ENCODE measurements at regions not wholly inside any gene's neighbourhood (a gene's known extent, or its start where the extent isn't known, plus 50 kb on each side); places are given as distances from the start of the nearest gene placed in this dataset.
"Not testable (repeated sequence)": the region's sequence is repeated elsewhere in the genome, so short reads cannot be mapped to it uniquely, and the experiment has no call there.

DNA sequence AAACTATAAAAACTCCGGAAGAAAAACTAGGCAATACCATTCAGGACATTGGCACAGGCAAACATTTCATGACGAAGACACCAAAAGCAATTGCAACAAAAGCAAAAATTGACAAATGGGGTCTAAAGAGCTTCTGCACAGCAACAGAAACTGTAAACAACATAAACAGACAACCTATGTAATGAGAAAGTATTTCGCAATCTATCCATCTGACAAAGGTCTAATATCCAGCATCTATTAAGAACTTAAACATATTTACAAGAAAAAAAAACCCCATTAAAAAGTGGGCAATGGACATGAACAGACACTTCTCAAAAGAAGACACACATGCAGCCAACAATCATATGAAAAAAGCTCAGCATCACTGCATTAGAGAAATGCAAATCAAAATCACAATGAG, 498.6 kb downstream of the HINT1 start:
- DNase-seq = no peak
- no peaks in the 10 kb centered on the region for H3K36me3 Mint-ChIP-seq
- H3K4me1 Mint-ChIP-seq (ENCODE audit: low read depth) = no peaks in the 10 kb centered on the region
- no peak overlapping the region for H3K4me3 Mint-ChIP-seq
- no peak overlapping the region for H3K27ac Mint-ChIP-seq
- intact Hi-C loops (cut with micrococcal nuclease) = no loop called here
- ChIA-PET CTCF (interaction anchor here (0.6 kb wide), 1 partner anchor 1642 kb away, joined by 3 read pairs; no protein-coding TSS in a partner anchor), POLR2A (no interaction called here)
- H3K27me3 Mint-ChIP-seq = peaks cover 6% of the 10 kb centered on the region
- no peaks in the 10 kb centered on the region for H3K9me3 Mint-ChIP-seq

DNA sequence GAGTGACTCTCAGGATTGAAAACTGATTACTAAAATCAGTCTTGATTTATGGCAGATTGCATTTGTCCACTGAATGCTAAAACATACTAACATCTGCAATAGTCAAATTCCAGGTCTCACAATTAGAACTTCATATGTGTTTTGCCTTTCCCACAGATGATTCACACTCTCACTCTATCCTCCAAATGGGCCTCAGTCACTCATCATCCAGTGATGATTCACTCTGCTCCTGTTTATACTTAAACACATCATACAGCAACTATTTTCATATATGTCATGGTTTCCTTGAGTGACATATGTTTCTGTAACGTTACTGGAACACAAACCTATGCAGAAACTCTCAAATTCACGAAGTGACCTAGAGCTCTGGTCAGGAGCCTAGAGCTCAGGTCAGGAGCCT, 512.9 kb downstream of the HINT1 start:
- no peak overlapping the region for H3K27ac Mint-ChIP-seq
- no peak for DNase-seq
- peaks cover 5% of the 10 kb centered on the region for H3K4me1 Mint-ChIP-seq (ENCODE audit: low read depth)
- H3K9me3 Mint-ChIP-seq = no peaks in the 10 kb centered on the region
- POLR2A ChIA-PET = interaction anchor here (0.5 kb wide), 1 partner anchor 365 kb away, joined by 3 read pairs; no protein-coding TSS in a partner anchor
- H3K4me3 Mint-ChIP-seq = no peak overlapping the region
- no peaks in the 10 kb centered on the region for H3K36me3 Mint-ChIP-seq
- peaks cover 7% of the 10 kb centered on the region for H3K27me3 Mint-ChIP-seq
- intact Hi-C loops (cut with micrococcal nuclease) = loop anchor here (1.0 kb wide), 1 partner anchor 445 kb away; no protein-coding TSS in a partner anchor
- CTCF ChIA-PET = no interaction called here

DNA sequence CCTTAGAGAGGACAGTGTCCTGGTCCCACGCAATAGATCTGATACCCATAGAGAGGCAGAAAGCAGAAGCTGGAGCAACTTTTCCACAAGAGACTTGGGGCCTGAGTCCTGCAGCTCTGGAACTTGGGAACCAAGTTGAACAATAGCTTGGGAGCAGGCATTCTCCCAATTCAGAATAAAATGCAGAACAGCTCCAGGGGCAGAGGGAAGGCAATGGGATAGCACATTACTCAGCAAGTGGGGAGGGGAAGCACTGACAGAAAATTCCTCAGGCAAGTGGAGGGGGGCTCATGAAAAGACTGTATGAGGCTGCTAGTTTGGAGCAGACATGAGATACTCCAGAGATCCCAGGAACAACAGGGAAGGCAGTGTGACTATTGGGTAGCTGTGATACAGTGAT, 513.6 kb downstream of the HINT1 start:
- Mint-ChIP-seq H3K36me3 (no peaks in the 10 kb centered on the region), H3K27me3 (peaks cover 8% of the 10 kb centered on the region), H3K4me3 (no peak overlapping the region), H3K9me3 (no peaks in the 10 kb centered on the region), H3K4me1 (ENCODE audit: low read depth) (peaks cover 5% of the 10 kb centered on the region), H3K27ac (no peak overlapping the region)
- no peak for DNase-seq
- intact Hi-C loops (cut with micrococcal nuclease) = no loop called here
- ChIA-PET CTCF (no interaction called here), POLR2A (interaction anchor here (0.5 kb wide), 1 partner anchor 365 kb away, joined by 3 read pairs; no protein-coding TSS in a partner anchor)

DNA sequence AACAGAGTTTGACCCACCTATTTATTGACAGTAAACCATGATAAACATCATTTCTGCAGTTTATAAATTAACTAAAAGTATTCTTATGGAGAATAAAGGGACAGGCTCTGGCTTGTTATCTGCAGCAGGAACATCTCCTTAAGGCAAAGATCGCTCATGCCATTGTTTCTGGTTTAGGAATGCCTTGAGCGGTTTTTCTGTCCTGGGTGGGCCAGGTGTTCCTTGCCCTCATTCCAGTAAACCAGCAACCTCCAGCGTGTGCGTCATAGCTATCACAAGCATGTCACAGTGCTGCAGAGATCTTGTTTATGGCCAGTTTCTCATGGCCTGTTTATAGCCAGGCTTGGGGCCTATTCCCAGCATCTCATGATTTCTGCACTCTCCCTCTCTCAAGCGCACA, 521.7 kb downstream of the HINT1 start:
- Mint-ChIP-seq H3K9me3 (peaks cover 2% of the 10 kb centered on the region), H3K27ac (no peak overlapping the region), H3K4me3 (no peak overlapping the region), H3K27me3 (peaks cover 5% of the 10 kb centered on the region), H3K36me3 (no peaks in the 10 kb centered on the region), H3K4me1 (ENCODE audit: low read depth) (no peaks in the 10 kb centered on the region)
- intact Hi-C loops (cut with micrococcal nuclease) = no loop called here
- ChIA-PET CTCF (no interaction called here), POLR2A (no interaction called here)
- DNase-seq = no peak

DNA sequence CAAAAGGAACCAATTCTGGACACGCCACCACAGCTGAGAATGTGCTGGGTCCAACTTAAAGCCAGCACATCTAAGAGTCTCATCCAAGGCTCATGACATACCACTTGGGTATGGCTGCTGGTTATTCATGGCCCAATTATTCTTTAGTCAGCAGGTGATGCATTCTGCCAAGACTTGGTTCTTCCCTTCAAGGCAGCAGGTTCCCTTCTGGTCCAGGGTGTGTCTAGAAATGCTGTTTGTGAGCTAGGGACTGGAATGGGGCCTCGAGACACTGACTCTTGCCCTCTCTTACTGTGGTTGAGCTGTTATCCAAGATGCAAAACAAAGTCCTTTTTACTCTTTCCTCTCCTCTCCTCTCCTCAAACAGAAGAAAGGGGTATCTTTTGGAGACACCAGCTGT, 522.6 kb downstream of the HINT1 start:
- POLR2A ChIA-PET = no interaction called here
- no peak overlapping the region for H3K27ac Mint-ChIP-seq
- no peak overlapping the region for H3K4me3 Mint-ChIP-seq
- peaks cover 2% of the 10 kb centered on the region for H3K9me3 Mint-ChIP-seq
- H3K4me1 Mint-ChIP-seq (ENCODE audit: low read depth) = no peaks in the 10 kb centered on the region
- no peaks in the 10 kb centered on the region for H3K36me3 Mint-ChIP-seq
- intact Hi-C loops (cut with micrococcal nuclease) = no loop called here
- CTCF ChIA-PET = no interaction called here
- DNase-seq = no peak
- H3K27me3 Mint-ChIP-seq = peaks cover 2% of the 10 kb centered on the region

DNA sequence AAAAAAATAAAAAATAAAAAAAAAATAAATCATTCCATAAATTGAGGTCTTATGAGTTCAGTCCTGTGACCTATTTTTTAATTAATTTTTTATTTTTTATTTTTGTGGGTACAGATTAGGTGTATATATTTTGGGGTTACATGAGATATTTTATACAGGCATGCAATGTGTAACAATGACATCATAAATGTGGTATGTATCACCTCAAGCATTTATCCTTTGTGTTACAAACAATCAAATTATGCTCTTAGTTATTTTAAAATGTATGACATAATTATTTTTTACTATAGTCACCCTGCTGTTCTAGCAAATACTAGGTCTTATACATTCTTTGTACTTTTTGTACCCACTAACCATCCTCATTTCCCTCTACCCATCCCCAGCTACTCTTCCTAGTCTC, 537.9 kb downstream of the HINT1 start:
- H3K27me3 Mint-ChIP-seq = no peaks in the 10 kb centered on the region
- ChIA-PET CTCF (no interaction called here), POLR2A (no interaction called here)
- no peaks in the 10 kb centered on the region for H3K4me1 Mint-ChIP-seq (ENCODE audit: low read depth)
- H3K36me3 Mint-ChIP-seq = no peaks in the 10 kb centered on the region
- no peak overlapping the region for H3K27ac Mint-ChIP-seq
- no peak for DNase-seq
- intact Hi-C loops (cut with micrococcal nuclease) = no loop called here
- no peak overlapping the region for H3K4me3 Mint-ChIP-seq
- peaks cover 8% of the 10 kb centered on the region for H3K9me3 Mint-ChIP-seq

DNA sequence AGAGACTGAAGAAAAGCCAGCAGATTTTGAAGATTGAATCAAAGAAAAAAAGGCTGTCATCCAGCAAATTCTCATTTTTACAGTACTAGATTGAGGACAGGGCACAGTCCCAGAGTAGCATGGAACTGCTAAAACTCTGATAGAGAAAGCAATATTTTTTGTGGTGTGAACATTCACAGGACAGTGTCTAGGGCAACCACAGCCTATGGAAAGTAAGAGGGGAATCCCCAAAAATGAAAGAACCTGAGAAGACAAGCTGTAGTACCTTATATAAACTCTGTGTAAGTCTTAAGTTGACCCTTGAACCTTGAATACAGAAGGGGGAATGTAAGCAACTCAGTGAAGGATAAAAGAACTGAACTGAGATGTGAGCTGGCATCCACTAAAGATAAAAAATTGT, 540.3 kb downstream of the HINT1 start:
- ChIA-PET CTCF (no interaction called here), POLR2A (no interaction called here)
- Mint-ChIP-seq H3K4me3 (no peak overlapping the region), H3K4me1 (ENCODE audit: low read depth) (no peaks in the 10 kb centered on the region), H3K27me3 (no peaks in the 10 kb centered on the region), H3K27ac (no peak overlapping the region), H3K9me3 (peaks cover 2% of the 10 kb centered on the region), H3K36me3 (no peaks in the 10 kb centered on the region)
- DNase-seq = no peak
- intact Hi-C loops (cut with micrococcal nuclease) = no loop called here

DNA sequence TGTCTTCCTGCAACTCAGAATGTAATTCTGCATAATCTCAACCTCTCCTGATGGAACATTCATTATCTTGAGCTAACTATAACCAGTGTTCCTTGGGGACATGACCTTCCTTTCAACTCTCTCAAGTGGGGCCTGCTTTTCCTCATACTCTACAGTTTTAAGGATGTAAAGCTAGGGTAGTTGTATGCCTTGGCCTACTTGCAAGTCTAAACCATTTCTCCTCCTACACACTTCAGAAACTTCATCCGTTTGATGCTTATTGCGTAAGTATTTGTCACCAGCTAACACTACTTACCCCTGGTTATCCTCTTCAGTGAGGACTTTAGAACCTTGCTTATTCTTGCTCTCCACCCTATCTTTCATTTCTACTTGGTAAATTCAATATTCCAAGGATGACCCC, 548.9 kb downstream of the HINT1 start:
- Mint-ChIP-seq H3K4me1 (ENCODE audit: low read depth) (no peaks in the 10 kb centered on the region), H3K4me3 (no peak overlapping the region), H3K27me3 (no peaks in the 10 kb centered on the region), H3K36me3 (no peaks in the 10 kb centered on the region), H3K27ac (no peak overlapping the region), H3K9me3 (peaks cover 4% of the 10 kb centered on the region)
- intact Hi-C loops (cut with micrococcal nuclease) = no loop called here
- CTCF ChIA-PET = no interaction called here
- DNase-seq = no peak
- POLR2A ChIA-PET = no interaction called here

DNA sequence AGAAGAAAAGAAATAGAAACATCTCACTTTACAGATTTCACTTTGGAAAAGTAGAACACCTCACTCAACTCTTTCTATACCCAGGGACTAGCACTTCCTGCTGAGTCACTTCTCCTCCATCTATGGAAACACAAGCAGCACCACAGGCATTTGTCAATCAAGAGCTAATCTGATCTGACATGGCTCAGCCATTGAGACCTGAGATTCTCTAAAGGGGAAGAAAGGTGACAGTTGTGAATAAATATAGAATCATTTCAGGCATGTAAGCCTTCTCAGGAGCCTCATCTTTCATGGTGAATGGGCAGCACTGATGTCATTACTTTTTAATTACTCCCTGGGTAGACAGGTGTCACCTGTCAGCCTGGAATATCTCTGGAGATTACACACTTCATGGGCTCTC, 559.8 kb downstream of the HINT1 start:
- POLR2A ChIA-PET = no interaction called here
- Mint-ChIP-seq H3K27me3 (no peaks in the 10 kb centered on the region), H3K4me3 (no peak overlapping the region), H3K27ac (no peak overlapping the region), H3K4me1 (ENCODE audit: low read depth) (no peaks in the 10 kb centered on the region), H3K36me3 (no peaks in the 10 kb centered on the region), H3K9me3 (no peaks in the 10 kb centered on the region)
- CTCF ChIA-PET = no interaction called here
- no peak for DNase-seq
- intact Hi-C loops (cut with micrococcal nuclease) = no loop called here

DNA sequence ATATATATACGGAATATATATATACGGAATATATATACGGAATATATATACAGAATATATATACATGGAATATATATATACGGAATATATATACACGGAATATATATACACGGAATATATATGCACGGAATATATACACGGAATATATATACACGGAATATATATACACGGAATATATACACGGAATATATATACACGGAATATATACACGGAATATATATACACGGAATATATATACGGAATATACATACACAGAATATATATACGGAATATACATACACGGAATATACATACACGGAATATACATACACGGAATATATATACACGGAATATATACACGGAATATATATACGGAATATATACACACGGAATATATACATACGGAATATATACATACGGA, 568.4 kb downstream of the HINT1 start:
- DNase-seq; H3K27ac Mint-ChIP-seq; H3K4me3 Mint-ChIP-seq; POLR2A ChIA-PET; CTCF ChIA-PET; H3K4me1 Mint-ChIP-seq (ENCODE audit: low read depth); H3K27me3 Mint-ChIP-seq; intact Hi-C loops (cut with micrococcal nuclease); H3K9me3 Mint-ChIP-seq; H3K36me3 Mint-ChIP-seq: not testable (repeated sequence)

DNA sequence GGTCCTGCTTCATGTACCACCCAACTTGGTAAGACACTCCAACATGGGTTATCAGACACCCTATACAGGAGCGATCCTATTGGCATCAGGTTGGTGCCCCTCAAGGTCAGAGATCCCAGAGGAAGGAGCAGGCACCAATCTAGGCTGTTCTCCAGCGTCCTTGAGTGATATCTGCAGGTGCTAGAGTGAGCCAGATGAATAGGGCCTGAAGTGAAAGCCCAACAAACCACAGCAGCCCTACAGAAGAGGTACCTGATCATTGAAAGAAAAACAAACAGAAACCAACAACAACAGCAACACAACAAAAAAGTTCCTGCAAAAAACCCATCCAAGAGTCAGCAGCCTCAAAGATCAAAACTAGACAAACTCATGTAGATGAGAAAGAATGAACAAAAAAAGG, 584.8 kb downstream of the HINT1 start:
- Mint-ChIP-seq H3K4me1 (ENCODE audit: low read depth) (no peaks in the 10 kb centered on the region), H3K36me3 (no peaks in the 10 kb centered on the region), H3K9me3 (no peaks in the 10 kb centered on the region), H3K27me3 (no peaks in the 10 kb centered on the region), H3K4me3 (no peak overlapping the region), H3K27ac (no peak overlapping the region)
- ChIA-PET CTCF (no interaction called here), POLR2A (no interaction called here)
- no peak for DNase-seq
- intact Hi-C loops (cut with micrococcal nuclease) = no loop called here

DNA sequence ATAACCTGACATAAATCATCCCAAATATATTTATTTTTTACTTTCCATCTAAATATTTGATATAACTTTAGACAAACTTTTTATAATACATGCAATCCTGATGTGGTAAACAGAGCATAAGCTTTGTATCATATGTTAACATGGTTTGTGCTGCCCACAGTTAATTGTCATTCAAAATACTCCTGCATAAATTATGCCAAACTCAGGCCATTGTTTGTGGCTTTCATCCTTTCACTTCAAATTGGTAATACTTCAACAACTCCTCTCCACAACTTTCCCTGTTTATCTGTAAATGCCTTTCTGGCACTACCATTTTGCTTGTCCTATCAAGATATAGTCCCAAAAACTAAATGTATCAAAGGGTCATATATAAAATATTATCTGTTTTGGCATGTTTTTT, 586.7 kb downstream of the HINT1 start:
- Mint-ChIP-seq H3K9me3 (no peaks in the 10 kb centered on the region), H3K27ac (no peak overlapping the region), H3K4me3 (no peak overlapping the region), H3K36me3 (no peaks in the 10 kb centered on the region), H3K27me3 (no peaks in the 10 kb centered on the region), H3K4me1 (ENCODE audit: low read depth) (no peaks in the 10 kb centered on the region)
- POLR2A ChIA-PET = no interaction called here
- intact Hi-C loops (cut with micrococcal nuclease) = no loop called here
- CTCF ChIA-PET = no interaction called here
- no peak for DNase-seq

DNA sequence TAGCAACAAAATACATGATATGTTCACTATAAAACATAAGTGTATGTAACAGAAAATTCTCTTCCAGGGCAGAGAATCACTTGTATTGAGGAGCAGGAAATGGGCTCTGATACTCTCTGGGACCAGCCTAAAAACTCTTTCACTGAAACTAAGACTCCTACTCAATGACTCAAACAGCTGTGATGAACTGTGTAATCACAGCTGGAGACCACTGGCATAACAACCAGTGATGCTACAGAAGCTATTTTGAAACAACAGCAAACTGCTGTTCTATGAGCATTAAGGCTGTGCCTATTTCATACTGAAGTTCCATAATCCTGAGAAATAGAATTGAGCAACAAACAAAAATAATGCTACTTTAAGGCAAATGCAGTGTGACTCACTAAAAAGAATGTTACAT, 594.0 kb downstream of the HINT1 start:
- DNase-seq = no peak
- Mint-ChIP-seq H3K4me1 (ENCODE audit: low read depth) (no peaks in the 10 kb centered on the region), H3K4me3 (no peak overlapping the region), H3K27me3 (no peaks in the 10 kb centered on the region), H3K27ac (no peak overlapping the region), H3K9me3 (no peaks in the 10 kb centered on the region), H3K36me3 (no peaks in the 10 kb centered on the region)
- ChIA-PET POLR2A (no interaction called here), CTCF (no interaction called here)
- intact Hi-C loops (cut with micrococcal nuclease) = no loop called here

DNA sequence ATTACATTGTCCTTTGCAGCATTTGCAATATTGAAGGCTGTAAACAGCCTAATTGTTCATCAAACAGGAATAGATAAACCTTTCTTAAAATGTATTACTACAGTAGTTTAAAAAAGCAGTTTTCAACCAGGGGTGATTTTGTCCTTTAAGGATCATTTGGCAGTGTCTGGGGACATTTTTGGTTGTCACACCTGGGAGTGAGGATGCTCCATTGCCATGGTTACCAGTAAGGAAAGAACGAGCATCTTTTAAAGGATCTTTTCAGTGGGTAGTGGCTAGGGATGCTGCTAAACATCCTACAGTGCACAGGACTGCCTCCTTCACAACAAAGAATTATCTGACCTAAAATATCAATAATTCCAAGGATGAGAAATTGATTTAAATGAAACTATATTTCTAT, 596.3 kb downstream of the HINT1 start:
- no peak for DNase-seq
- no peaks in the 10 kb centered on the region for H3K36me3 Mint-ChIP-seq
- no peaks in the 10 kb centered on the region for H3K27me3 Mint-ChIP-seq
- H3K9me3 Mint-ChIP-seq = no peaks in the 10 kb centered on the region
- intact Hi-C loops (cut with micrococcal nuclease) = no loop called here
- no peak overlapping the region for H3K4me3 Mint-ChIP-seq
- CTCF ChIA-PET = no interaction called here
- no peak overlapping the region for H3K27ac Mint-ChIP-seq
- POLR2A ChIA-PET = no interaction called here
- no peaks in the 10 kb centered on the region for H3K4me1 Mint-ChIP-seq (ENCODE audit: low read depth)

All from activated CD4-positive, alpha-beta memory T cell treated with anti-CD3 and anti-CD28 coated beads for 36 hours (primary cell).